ENCODE measurements at regions not wholly inside any gene's neighbourhood (a gene's known extent, or its start where the extent isn't known, plus 50 kb on each side); places are given as distances from the start of the nearest gene placed in this dataset.

DNA sequence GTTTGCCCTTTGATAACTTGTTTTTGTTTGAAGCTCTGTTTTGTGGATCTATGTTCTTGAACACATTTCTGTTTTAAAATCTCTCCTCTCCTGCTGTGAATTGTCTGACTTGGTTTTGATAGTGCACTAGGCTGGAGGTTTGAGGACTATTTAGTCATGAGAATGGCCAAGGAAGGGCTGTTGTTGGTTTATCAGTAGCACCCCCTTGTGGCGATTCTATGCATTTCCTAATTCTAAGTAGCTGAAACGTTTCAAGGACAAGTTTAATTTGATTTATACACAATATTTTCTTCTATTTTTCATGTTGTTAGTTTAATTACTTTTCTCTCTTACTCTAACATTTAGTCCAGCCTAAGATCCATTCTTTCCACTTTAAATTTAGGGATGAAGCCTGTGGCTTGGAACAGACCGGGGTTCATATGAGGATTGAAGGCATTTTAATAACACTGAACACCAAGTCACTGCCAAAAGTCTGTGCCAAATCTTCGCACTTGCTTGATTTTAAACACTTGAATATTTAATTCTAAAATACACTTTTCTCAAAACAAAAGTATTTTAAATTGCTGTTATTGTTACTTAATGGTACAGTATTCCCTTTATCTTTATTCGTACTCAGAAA, 166.0 kb downstream of the SOCS6 start:
- H3K36me3 Mint-ChIP-seq (ENCODE audit: low read depth): no peaks in the 10 kb centered on the region
- no peaks in the 10 kb centered on the region for H3K9me3 Mint-ChIP-seq
- peak; percentile 61 for DNase-seq
- TF ChIP-seq CTCF (IDR thresholded peaks at IDR 0.05): peak; percentile 97
- H3K4me3 Mint-ChIP-seq: no peak overlapping the region
- H3K27me3 Mint-ChIP-seq (ENCODE audit: insufficient read depth): peaks cover 2% of the 10 kb centered on the region
- no peak overlapping the region for H3K27ac Mint-ChIP-seq
- peaks cover 26% of the 10 kb centered on the region for H3K4me1 Mint-ChIP-seq (ENCODE audit: low read depth)

GRCh38 chr18:70453058-70453775, 164.4 kb downstream of the SOCS6 start:
- Mint-ChIP-seq H3K4me1 (ENCODE audit: low read depth) (peaks cover 20% of the 10 kb centered on the region), H3K36me3 (ENCODE audit: low read depth) (no peaks in the 10 kb centered on the region), H3K27me3 (ENCODE audit: insufficient read depth) (peaks cover 2% of the 10 kb centered on the region), H3K27ac (no peak overlapping the region), H3K4me3 (no peak overlapping the region), H3K9me3 (no peaks in the 10 kb centered on the region)
- no peak for DNase-seq
- no peak for TF ChIP-seq CTCF (IDR thresholded peaks at IDR 0.05)

DNA sequence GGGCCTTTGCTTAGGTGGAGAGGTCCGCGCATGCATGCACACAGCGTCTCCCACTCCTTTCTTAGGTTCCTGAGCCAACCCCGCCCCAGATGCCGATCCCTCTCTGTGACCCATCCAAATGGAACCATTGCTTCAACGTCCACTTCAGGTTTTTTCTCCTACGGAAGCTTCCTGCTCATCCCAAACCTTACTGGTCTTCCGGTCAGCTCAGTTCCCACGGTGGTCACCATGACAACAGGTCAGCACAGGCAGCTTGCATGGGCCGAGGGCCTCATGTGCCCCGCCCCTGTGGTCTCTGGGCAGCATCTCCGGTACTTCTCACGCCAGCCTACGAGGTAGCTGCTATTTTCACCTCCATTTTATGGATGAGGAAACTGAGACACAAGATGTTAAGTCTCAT, 163.7 kb downstream of the SOCS6 start:
- no peaks in the 10 kb centered on the region for H3K9me3 Mint-ChIP-seq
- H3K27me3 Mint-ChIP-seq (ENCODE audit: insufficient read depth): peaks cover 2% of the 10 kb centered on the region
- H3K4me1 Mint-ChIP-seq (ENCODE audit: low read depth): peaks cover 20% of the 10 kb centered on the region
- no peak overlapping the region for H3K27ac Mint-ChIP-seq
- no peak overlapping the region for H3K4me3 Mint-ChIP-seq
- H3K36me3 Mint-ChIP-seq (ENCODE audit: low read depth): no peaks in the 10 kb centered on the region
- no peak for TF ChIP-seq CTCF (IDR thresholded peaks at IDR 0.05)
- DNase-seq: no peak

DNA sequence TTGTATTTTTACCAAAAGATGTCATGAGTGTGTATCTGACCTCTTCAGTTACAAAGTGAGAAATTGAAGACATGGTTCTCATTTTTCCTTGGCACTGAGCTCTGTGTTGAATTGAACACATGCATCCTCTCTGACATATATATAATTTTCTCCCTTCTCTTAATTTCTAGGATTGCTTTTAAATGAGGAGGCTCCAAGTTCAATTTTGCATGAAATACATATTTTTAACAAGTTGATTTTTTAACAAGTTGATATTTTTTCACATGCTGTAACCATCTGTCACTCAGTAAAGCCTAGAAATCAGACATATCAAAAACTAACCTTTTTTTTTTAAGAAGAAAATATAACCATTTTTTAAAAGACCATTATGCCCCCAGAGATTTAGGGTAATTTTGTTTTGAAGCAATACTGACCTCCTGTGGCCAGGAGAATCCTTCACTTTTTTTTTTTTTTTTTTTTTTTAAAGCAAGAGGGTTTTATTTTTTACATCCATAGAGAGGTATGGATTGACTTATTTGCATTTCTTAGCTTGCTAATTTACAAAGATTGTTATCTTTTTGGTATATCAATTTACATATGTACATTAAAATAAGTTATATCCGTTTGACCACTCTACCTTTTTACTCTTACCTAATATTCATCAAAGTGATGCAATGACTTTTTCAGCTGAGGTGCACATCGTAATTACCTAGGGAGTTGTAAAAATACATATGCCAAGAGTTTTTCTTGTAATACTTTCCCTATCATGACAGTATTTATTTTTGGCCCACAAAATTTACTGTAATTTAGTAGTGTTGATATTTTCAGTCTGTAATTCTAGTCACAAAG, 161.8 kb downstream of the SOCS6 start:
- Mint-ChIP-seq H3K36me3 (ENCODE audit: low read depth) (no peaks in the 10 kb centered on the region), H3K27me3 (ENCODE audit: insufficient read depth) (peaks cover 2% of the 10 kb centered on the region), H3K4me1 (ENCODE audit: low read depth) (peaks cover 20% of the 10 kb centered on the region), H3K27ac (no peak overlapping the region), H3K4me3 (no peak overlapping the region), H3K9me3 (no peaks in the 10 kb centered on the region)
- DNase-seq: no peak
- peak; percentile 84 for TF ChIP-seq CTCF (IDR thresholded peaks at IDR 0.05)

GRCh38 chr18:70448588-70448987, 159.7 kb downstream of the SOCS6 start:
- Mint-ChIP-seq H3K4me1 (ENCODE audit: low read depth) (peaks cover 13% of the 10 kb centered on the region), H3K27me3 (ENCODE audit: insufficient read depth) (peaks cover 2% of the 10 kb centered on the region), H3K9me3 (peaks cover 12% of the 10 kb centered on the region), H3K36me3 (ENCODE audit: low read depth) (peaks cover 8% of the 10 kb centered on the region; the same call in 1 of the 2 replicates), H3K27ac (no peak overlapping the region), H3K4me3 (no peak overlapping the region)
- TF ChIP-seq CTCF (IDR thresholded peaks at IDR 0.05): no peak
- no peak for DNase-seq
